HCT116 (cell line): ENCODE measurements at regions not wholly inside any gene's neighbourhood (a gene's known extent, or its start where the extent isn't known, plus 50 kb on each side); places are given as distances from the start of the nearest gene placed in this dataset.

Experiments used
- ATF3 ChIP-seq: IDR thresholded peaks from 2 replicates; pipeline ENCODE4 v1.6.1; 2012
- CTCF ChIP-seq, 3 experiments: fragments of 200-600 bp in 1 of 3; sonication (generic) in 1 of 3; IDR thresholded peaks in 2 of 3; conservative IDR thresholded peaks in 1 of 3; 2 replicates each; pipeline ENCODE4 v1.5.1; 2012 to 2017; ENCODE audit warnings: low read depth in 2 of 3, low read length in 2 of 3, antibody characterized with exemption in 1 of 3, borderline replicate concordance in 1 of 3, control low read depth in 1 of 3, mild to moderate bottlenecking in 1 of 3, mixed read lengths in 1 of 3, mixed run types in 1 of 3, moderate library complexity in 1 of 3; ENCODE audit not compliant: insufficient read depth in 1 of 3
- EZH2 ChIP-seq: fragments of 200-600 bp; sonication (generic); IDR thresholded peaks from 2 replicates; pipeline ENCODE4 v1.6.1; 2017; ENCODE audit warnings: antibody characterized with exemption, mixed run types
- EZH2phosphoT487 ChIP-seq: fragments of 200-600 bp; IDR thresholded peaks from 2 replicates; pipeline ENCODE4 v1.6.1; 2018; ENCODE audit warnings: antibody characterized with exemption, borderline replicate concordance
- MAX ChIP-seq: IDR thresholded peaks from 2 replicates; pipeline ENCODE4 v1.6.1; 2012
- POLR2A ChIP-seq: IDR thresholded peaks from 2 replicates; pipeline ENCODE4 v1.7.0; 2011; ENCODE audit warnings: borderline replicate concordance; ENCODE audit not compliant: insufficient read depth, insufficient read length; ENCODE audit errors: extremely low read depth
- POLR2AphosphoS5 ChIP-seq: IDR thresholded peaks from 2 replicates; pipeline ENCODE4 v1.6.1; 2011; ENCODE audit warnings: mild to moderate bottlenecking, low read depth, low read length, moderate library complexity
- SIN3A ChIP-seq: IDR thresholded peaks from 2 replicates; pipeline ENCODE4 v1.6.1; 2012; ENCODE audit warnings: low read depth
- SP1 ChIP-seq: IDR thresholded peaks from 2 replicates; pipeline ENCODE4 v1.6.1; 2012; ENCODE audit warnings: low read depth
- YY1 ChIP-seq: IDR thresholded peaks from 2 replicates; pipeline ENCODE4 v1.6.1; 2011; ENCODE audit warnings: low read length, low read depth, moderate library complexity, mild to moderate bottlenecking; ENCODE audit not compliant: insufficient replicate concordance; ENCODE audit errors: extremely low read depth
- ZBTB33 ChIP-seq: IDR thresholded peaks from 2 replicates; pipeline ENCODE4 v1.6.1; 2011; ENCODE audit warnings: mild to moderate bottlenecking, low read length, moderate library complexity; ENCODE audit not compliant: insufficient replicate concordance; ENCODE audit errors: extremely low read depth

- no peak for TF ChIP-seq CTCF (IDR thresholded peaks at IDR 0.05 in 2 of 3, conservative IDR thresholded peaks at IDR 0.05 in 1 of 3; ENCODE audit: borderline replicate concordance in 1 of 3, insufficient read depth in 1 of 3, low read depth in 2 of 3, low read length in 2 of 3)
- TF ChIP-seq YY1: no peak
- TF ChIP-seq ATF3: no peak
- no peak for TF ChIP-seq MAX
- TF ChIP-seq ZBTB33: no peak
- no peak for TF ChIP-seq POLR2A
- TF ChIP-seq EZH2: no peak
- no peak for TF ChIP-seq EZH2phosphoT487
- TF ChIP-seq SP1: no peak
- TF ChIP-seq SIN3A: no peak
- TF ChIP-seq POLR2AphosphoS5: no peak
Observed at GRCh38 chr12:38490073-38490472, 173.5 kb downstream of the ALG10B start.
